T-cell (primary cell): ENCODE measurements at regions not wholly inside any gene's neighbourhood (a gene's known extent, or its start where the extent isn't known, plus 50 kb on each side); places are given as distances from the start of the nearest gene placed in this dataset.
"Not testable (repeated sequence)": the region's sequence is repeated elsewhere in the genome, so short reads cannot be mapped to it uniquely, and the experiment has no call there.

ENCODE experiments used
- ATAC-seq, 4 experiments: fragments of 200-7000 bp in 3 of 4; fragments of 150-1000 bp in 1 of 4; cut with Tn5 transposase; replicated peaks in 1 of 4; 1 replicate in 3 of 4; 2 replicates in 1 of 4; pipeline ENCODE4 v1.10.0; 2021; ENCODE audit warnings: moderate library complexity in 3 of 4, mild to moderate bottlenecking in 2 of 4, moderate number of reproducible peaks in 1 of 4
- CTCF ChIA-PET, 2 donors: fragments of 300-600 bp; sonication (Branson Sonifier 250); formaldehyde crosslinking; loops; one replicate each; lab custom pipeline; 2022; ENCODE audit warnings: antibody characterized with exemption in 2 of 2; lab: Charles Lee
- POLR2A ChIA-PET, 2 donors: fragments of 300-600 bp; sonication (Branson Sonifier 250); formaldehyde crosslinking; loops; one replicate each; lab custom pipeline; 2022; ENCODE audit warnings: antibody characterized with exemption in 2 of 2; lab: Charles Lee
- DNase-seq, 35 experiments: peaks; one replicate each; pipeline versions ENCODE4 v3.0.0 to v3.0.0-alpha.2; 2013 to 2023
- H3K27ac ChIP-seq: one replicate; pipeline ENCODE4 v1.5.1; 2013; ENCODE audit warnings: low read length
- H3K27me3 ChIP-seq, 2 experiments: replicated peaks in 1 of 2; 1 replicate in 1 of 2; 2 replicates in 1 of 2; pipeline versions ENCODE4 v1.6.1 to v1.7.0; 2013; ENCODE audit warnings: low read length in 1 of 2, mixed read lengths in 1 of 2; ENCODE audit not compliant: control insufficient read depth in 2 of 2, insufficient read depth in 2 of 2; ENCODE audit errors: extremely low read depth in 1 of 2
- H3K36me3 ChIP-seq, 2 donors: 1 replicate in 1 of 2; 2 replicates in 1 of 2; pipeline versions ENCODE4 v1.6.1 to v1.7.0; 2013; ENCODE audit warnings: low read length in 1 of 2; ENCODE audit not compliant: control insufficient read depth in 2 of 2, insufficient read depth in 1 of 2; ENCODE audit errors: extremely low read depth in 1 of 2
- H3K4me1 ChIP-seq, 2 experiments: 1 replicate in 1 of 2; 2 replicates in 1 of 2; pipeline versions ENCODE4 v1.6.1 to v1.7.0; 2013; ENCODE audit warnings: low read length in 2 of 2, mixed read lengths in 1 of 2; ENCODE audit not compliant: insufficient read depth in 2 of 2, control insufficient read depth in 1 of 2; ENCODE audit errors: extremely low read depth in 1 of 2
- H3K4me3 ChIP-seq, 2 donors: 1 replicate in 1 of 2; 2 replicates in 1 of 2; pipeline versions ENCODE4 v1.5.1 to v1.7.0; 2013; ENCODE audit warnings: mild to moderate bottlenecking in 2 of 2, low read length in 1 of 2, moderate library complexity in 1 of 2; ENCODE audit not compliant: control insufficient read depth in 1 of 2; ENCODE audit errors: extremely low read depth in 1 of 2
- H3K9me3 ChIP-seq: 2 replicates; pipeline ENCODE4 v1.7.0; 2013
- H3K27ac Mint-ChIP-seq, 2 donors: one replicate each; pipeline ENCODE4 v1.8.0; 2020 to 2021; ENCODE audit warnings: mild to moderate bottlenecking in 2 of 2, mixed read lengths in 2 of 2
- H3K27me3 Mint-ChIP-seq, 2 donors: one replicate each; pipeline ENCODE4 v1.8.0; 2021 to 2022; ENCODE audit warnings: mixed read lengths in 2 of 2
- H3K36me3 Mint-ChIP-seq: one replicate; pipeline ENCODE4 v1.8.0; 2021; ENCODE audit warnings: mixed read lengths
- H3K4me1 Mint-ChIP-seq, 3 donors: one replicate each; pipeline ENCODE4 v1.8.0; 2020 to 2022; ENCODE audit warnings: mixed read lengths in 3 of 3, mild to moderate bottlenecking in 1 of 3
- H3K4me3 Mint-ChIP-seq, 3 donors: one replicate each; pipeline ENCODE4 v1.8.0; 2020 to 2022; ENCODE audit warnings: mild to moderate bottlenecking in 3 of 3, mixed read lengths in 3 of 3, moderate library complexity in 3 of 3
- H3K9me3 Mint-ChIP-seq, 3 donors: one replicate each; pipeline ENCODE4 v1.8.0; 2020 to 2022; ENCODE audit warnings: mixed read lengths in 3 of 3
- WGBS: methylation state at CpG from one replicate; pipeline ENCODE4 v1.1.5; 2013; ENCODE audit warnings: missing lambda C conversion rate; ENCODE audit not compliant: insufficient coverage; 5-methylcytosine and 5-hydroxymethylcytosine counted together

- WGBS = no CpG with 5 or more reads among the region's 1 CpG
- Mint-ChIP-seq H3K9me3 (peaks cover 4 to 15% (median 11%) of the 10 kb centered on the region in 3 donors), H3K36me3 (no peaks in the 10 kb centered on the region), H3K4me3 (no peak overlapping the region), H3K27me3 (no peaks in the 10 kb centered on the region), H3K27ac (no peak overlapping the region), H3K4me1 (no peaks in the 10 kb centered on the region)
- ChIA-PET POLR2A (no interaction called here), CTCF (no interaction called here)
- Histone ChIP-seq H3K36me3 (no peaks in the 10 kb centered on the region), H3K27me3 (no peaks in the 10 kb centered on the region), H3K4me1 (no peaks in the 10 kb centered on the region), H3K4me3 (no peak overlapping the region), H3K9me3 (no peaks in the 10 kb centered on the region), H3K27ac (no peak overlapping the region)
- DNase-seq (no peak), ATAC-seq (no peak)
These were observed 725.1 kb downstream of the BRINP3 start for GRCh38 chr1:189752461-189752995.

- H3K36me3 Mint-ChIP-seq, H3K27ac Mint-ChIP-seq, H3K9me3 ChIP-seq, POLR2A ChIA-PET, H3K36me3 ChIP-seq, H3K4me1 ChIP-seq, H3K27me3 Mint-ChIP-seq, CTCF ChIA-PET, H3K4me1 Mint-ChIP-seq, H3K4me3 ChIP-seq, H3K4me3 Mint-ChIP-seq, DNase-seq, H3K27me3 ChIP-seq, H3K27ac ChIP-seq, ATAC-seq: not testable (repeated sequence)
- peaks cover 0 to 15% (median 11%) of the 10 kb centered on the region in 3 donors for H3K9me3 Mint-ChIP-seq
- 72% methylated on average over 5 of the region's 9 CpGs for WGBS
These were observed 722.6 kb downstream of the BRINP3 start for GRCh38 chr1:189755100-189755499.

- POLR2A ChIA-PET = no interaction called here
- no peak for ATAC-seq
- WGBS = 0% methylated on average over 1 of the region's 2 CpGs
These were observed 713.0 kb downstream of the BRINP3 start for GRCh38 chr1:189764391-189765320.

GRCh38 chr1:189769448-189769847 lies 708.2 kb downstream of the BRINP3 start:
- no peaks in the 10 kb centered on the region for H3K4me1 ChIP-seq
- no peaks in the 10 kb centered on the region for H3K27me3 Mint-ChIP-seq
- no peaks in the 10 kb centered on the region for H3K9me3 ChIP-seq
- no peaks in the 10 kb centered on the region for H3K36me3 ChIP-seq
- no peak overlapping the region for H3K27ac ChIP-seq
- POLR2A ChIA-PET = no interaction called here
- DNase-seq = no peak
- no peak overlapping the region for H3K4me3 Mint-ChIP-seq
- no peaks in the 10 kb centered on the region for H3K4me1 Mint-ChIP-seq
- H3K4me3 ChIP-seq = no peak overlapping the region
- no peak overlapping the region for H3K27ac Mint-ChIP-seq
- CTCF ChIA-PET = no interaction called here
- no peaks in the 10 kb centered on the region for H3K27me3 ChIP-seq
- ATAC-seq = no peak
- no CpG with 5 or more reads among the region's 3 CpGs for WGBS
- no peaks in the 10 kb centered on the region for H3K36me3 Mint-ChIP-seq
- H3K9me3 Mint-ChIP-seq = peaks cover 20 to 30% (median 20%) of the 10 kb centered on the region in 3 donors

More at GRCh38 chr1:189764391-189765320, 713.0 kb downstream of the BRINP3 start:
- Histone ChIP-seq H3K4me3 (no peak overlapping the region), H3K27me3 (no peaks in the 10 kb centered on the region), H3K27ac (no peak overlapping the region), H3K9me3 (no peaks in the 10 kb centered on the region), H3K36me3 (no peaks in the 10 kb centered on the region), H3K4me1 (no peaks in the 10 kb centered on the region)
- H3K9me3 Mint-ChIP-seq = peaks cover 17 to 37% (median 22%) of the 10 kb centered on the region in 3 donors
- H3K27ac Mint-ChIP-seq = no peak overlapping the region
- H3K4me3 Mint-ChIP-seq = no peak overlapping the region
- CTCF ChIA-PET = no interaction called here
- no peak for DNase-seq
- H3K4me1 Mint-ChIP-seq = no peaks in the 10 kb centered on the region
- H3K36me3 Mint-ChIP-seq = no peaks in the 10 kb centered on the region
- H3K27me3 Mint-ChIP-seq = no peaks in the 10 kb centered on the region

- ChIA-PET POLR2A (no interaction called here), CTCF (no interaction called here)
- Mint-ChIP-seq H3K9me3 (peaks cover 15 to 22% (median 15%) of the 10 kb centered on the region in 3 donors), H3K4me1 (no peaks in the 10 kb centered on the region), H3K4me3 (no peak overlapping the region), H3K27me3 (no peaks in the 10 kb centered on the region), H3K36me3 (no peaks in the 10 kb centered on the region), H3K27ac (no peak overlapping the region)
- no CpG with 5 or more reads among the region's 2 CpGs for WGBS
- DNase-seq = no peak
- Histone ChIP-seq H3K27ac (no peak overlapping the region), H3K27me3 (no peaks in the 10 kb centered on the region), H3K9me3 (no peaks in the 10 kb centered on the region), H3K36me3 (no peaks in the 10 kb centered on the region), H3K4me1 (no peaks in the 10 kb centered on the region), H3K4me3 (no peak overlapping the region)
- no peak for ATAC-seq
These were observed 702.9 kb downstream of the BRINP3 start for GRCh38 chr1:189774721-189775287.

- H3K36me3 Mint-ChIP-seq = no peaks in the 10 kb centered on the region
- Histone ChIP-seq H3K4me1 (no peaks in the 10 kb centered on the region), H3K4me3 (no peak overlapping the region), H3K27ac (no peak overlapping the region), H3K9me3 (no peaks in the 10 kb centered on the region), H3K27me3 (no peaks in the 10 kb centered on the region), H3K36me3 (no peaks in the 10 kb centered on the region)
- H3K4me1 Mint-ChIP-seq = no peaks in the 10 kb centered on the region
- H3K27ac Mint-ChIP-seq = no peak overlapping the region
- ChIA-PET CTCF (no interaction called here), POLR2A (no interaction called here)
- DNase-seq = no peak
- ATAC-seq = no peak
- no CpG with 5 or more reads among the region's 1 CpG for WGBS
- no peaks in the 10 kb centered on the region for H3K27me3 Mint-ChIP-seq
- H3K9me3 Mint-ChIP-seq = peaks cover 11 to 18% (median 14%) of the 10 kb centered on the region in 3 donors
- no peak overlapping the region for H3K4me3 Mint-ChIP-seq
These were observed 702.3 kb downstream of the BRINP3 start for GRCh38 chr1:189775343-189775742.
